Esophagus muscularis mucosa (tissue), 3 donors: ENCODE measurements at regions not wholly inside any gene's neighbourhood (a gene's known extent, or its start where the extent isn't known, plus 50 kb on each side); places are given as distances from the start of the nearest gene placed in this dataset.

Experiments used
- CTCF ChIP-seq, 3 experiments: fragments of 200-600 bp in 2 of 3; fragments of 450-650 bp in 1 of 3; sonication (generic) in 2 of 3; IDR thresholded peaks; one replicate each; pipeline ENCODE4 v1.5.1; 2017 to 2019; ENCODE audit warnings: antibody characterized with exemption in 3 of 3, mild to moderate bottlenecking in 2 of 3, moderate library complexity in 1 of 3
- POLR2A ChIP-seq: fragments of 450-650 bp; IDR thresholded peaks from one replicate; pipeline ENCODE4 v1.6.1; 2017; ENCODE audit warnings: antibody characterized with exemption, moderate library complexity, mild to moderate bottlenecking, low read depth
- POLR2AphosphoS5 ChIP-seq, 2 donors: sonication (generic); formaldehyde crosslinking; IDR thresholded peaks; one replicate each; pipeline ENCODE4 v1.6.1; 2017; ENCODE audit warnings: antibody characterized with exemption in 2 of 2

GRCh38 chr2:56714400-56714799, 530.6 kb downstream of the CCDC85A start:
- no peak for TF ChIP-seq CTCF (IDR thresholded peaks at IDR 0.05)
- no peak for TF ChIP-seq POLR2AphosphoS5 (IDR thresholded peaks at IDR 0.05)
- no peak for TF ChIP-seq POLR2A
